ENCODE measurements at regions not wholly inside any gene's neighbourhood (a gene's known extent, or its start where the extent isn't known, plus 50 kb on each side); places are given as distances from the start of the nearest gene placed in this dataset.

GRCh38 chr5:103772248-103772647 is 209.7 kb upstream of the NUDT12 start:
- H3K4me3 Mint-ChIP-seq (ENCODE audit: unreplicated experiment): no peak overlapping the region
- no peak overlapping the region for H3K27ac Mint-ChIP-seq (ENCODE audit: unreplicated experiment)
- no peak for DNase-seq (ENCODE audit: low spot score)
- TF ChIP-seq, protein P1, sequence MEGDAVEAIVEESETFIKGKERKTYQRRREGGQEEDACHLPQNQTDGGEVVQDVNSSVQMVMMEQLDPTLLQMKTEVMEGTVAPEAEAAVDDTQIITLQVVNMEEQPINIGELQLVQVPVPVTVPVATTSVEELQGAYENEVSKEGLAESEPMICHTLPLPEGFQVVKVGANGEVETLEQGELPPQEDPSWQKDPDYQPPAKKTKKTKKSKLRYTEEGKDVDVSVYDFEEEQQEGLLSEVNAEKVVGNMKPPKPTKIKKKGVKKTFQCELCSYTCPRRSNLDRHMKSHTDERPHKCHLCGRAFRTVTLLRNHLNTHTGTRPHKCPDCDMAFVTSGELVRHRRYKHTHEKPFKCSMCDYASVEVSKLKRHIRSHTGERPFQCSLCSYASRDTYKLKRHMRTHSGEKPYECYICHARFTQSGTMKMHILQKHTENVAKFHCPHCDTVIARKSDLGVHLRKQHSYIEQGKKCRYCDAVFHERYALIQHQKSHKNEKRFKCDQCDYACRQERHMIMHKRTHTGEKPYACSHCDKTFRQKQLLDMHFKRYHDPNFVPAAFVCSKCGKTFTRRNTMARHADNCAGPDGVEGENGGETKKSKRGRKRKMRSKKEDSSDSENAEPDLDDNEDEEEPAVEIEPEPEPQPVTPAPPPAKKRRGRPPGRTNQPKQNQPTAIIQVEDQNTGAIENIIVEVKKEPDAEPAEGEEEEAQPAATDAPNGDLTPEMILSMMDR (IDR thresholded peaks at IDR 0.05; ENCODE audit: unreplicated experiment): no peak
- H3K9me3 Mint-ChIP-seq (ENCODE audit: unreplicated experiment): no peaks in the 10 kb centered on the region
- no peaks in the 10 kb centered on the region for H3K36me3 Mint-ChIP-seq (ENCODE audit: low read depth, unreplicated experiment)
- no peaks in the 10 kb centered on the region for H3K27me3 Mint-ChIP-seq (ENCODE audit: unreplicated experiment)
- no peaks in the 10 kb centered on the region for H3K4me1 Mint-ChIP-seq (ENCODE audit: unreplicated experiment)

- no peaks in the 10 kb centered on the region for H3K9me3 Mint-ChIP-seq (ENCODE audit: unreplicated experiment)
- no peak overlapping the region for H3K4me3 Mint-ChIP-seq (ENCODE audit: unreplicated experiment)
- no peak for DNase-seq (ENCODE audit: low spot score)
- H3K4me1 Mint-ChIP-seq (ENCODE audit: unreplicated experiment): no peaks in the 10 kb centered on the region
- H3K27ac Mint-ChIP-seq (ENCODE audit: unreplicated experiment): no peak overlapping the region
- no peaks in the 10 kb centered on the region for H3K27me3 Mint-ChIP-seq (ENCODE audit: unreplicated experiment)
- TF ChIP-seq, protein P1 (IDR thresholded peaks at IDR 0.05; ENCODE audit: unreplicated experiment): no peak
- H3K36me3 Mint-ChIP-seq (ENCODE audit: low read depth, unreplicated experiment): no peaks in the 10 kb centered on the region
Observed at GRCh38 chr5:103764403-103764802, 201.8 kb upstream of the NUDT12 start.

DNA sequence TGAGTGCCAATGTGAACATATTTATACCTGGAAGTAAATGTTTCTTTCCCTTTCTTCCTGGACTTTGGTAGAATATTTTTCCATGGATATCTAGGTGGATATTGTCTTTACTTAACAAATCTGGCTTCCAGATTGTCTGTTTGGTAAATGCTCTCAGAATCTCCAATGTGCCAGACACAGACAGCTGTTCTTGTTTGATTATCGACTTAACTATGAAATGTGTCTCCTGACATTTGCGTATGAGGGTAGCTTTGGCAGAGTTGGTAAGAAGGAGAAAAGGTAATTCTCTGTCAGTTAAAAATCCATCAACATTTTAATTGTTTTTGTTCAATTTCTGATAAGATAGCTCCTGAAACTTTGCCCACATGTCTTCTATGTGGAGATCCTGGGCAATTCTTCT is 196.4 kb upstream of the NUDT12 start:
- H3K4me1 Mint-ChIP-seq (ENCODE audit: unreplicated experiment): no peaks in the 10 kb centered on the region
- no peaks in the 10 kb centered on the region for H3K9me3 Mint-ChIP-seq (ENCODE audit: unreplicated experiment)
- no peak overlapping the region for H3K4me3 Mint-ChIP-seq (ENCODE audit: unreplicated experiment)
- TF ChIP-seq, protein P1 (IDR thresholded peaks at IDR 0.05; ENCODE audit: unreplicated experiment): no peak
- H3K36me3 Mint-ChIP-seq (ENCODE audit: low read depth, unreplicated experiment): no peaks in the 10 kb centered on the region
- peaks cover 1% of the 10 kb centered on the region for H3K27me3 Mint-ChIP-seq (ENCODE audit: unreplicated experiment)
- H3K27ac Mint-ChIP-seq (ENCODE audit: unreplicated experiment): no peak overlapping the region
- DNase-seq (ENCODE audit: low spot score): no peak

- TF ChIP-seq, protein P1 (IDR thresholded peaks at IDR 0.05; ENCODE audit: unreplicated experiment): no peak
- peaks cover 1% of the 10 kb centered on the region for H3K27me3 Mint-ChIP-seq (ENCODE audit: unreplicated experiment)
- no peak for DNase-seq (ENCODE audit: low spot score)
- H3K9me3 Mint-ChIP-seq (ENCODE audit: unreplicated experiment): no peaks in the 10 kb centered on the region
- no peaks in the 10 kb centered on the region for H3K36me3 Mint-ChIP-seq (ENCODE audit: low read depth, unreplicated experiment)
- H3K4me3 Mint-ChIP-seq (ENCODE audit: unreplicated experiment): no peak overlapping the region
- no peaks in the 10 kb centered on the region for H3K4me1 Mint-ChIP-seq (ENCODE audit: unreplicated experiment)
- H3K27ac Mint-ChIP-seq (ENCODE audit: unreplicated experiment): no peak overlapping the region
Observed at GRCh38 chr5:103755974-103756373, 193.4 kb upstream of the NUDT12 start.

- Mint-ChIP-seq H3K36me3 (ENCODE audit: low read depth, unreplicated experiment) (no peaks in the 10 kb centered on the region), H3K4me3 (ENCODE audit: unreplicated experiment) (no peak overlapping the region), H3K9me3 (ENCODE audit: unreplicated experiment) (no peaks in the 10 kb centered on the region), H3K4me1 (ENCODE audit: unreplicated experiment) (no peaks in the 10 kb centered on the region), H3K27me3 (ENCODE audit: unreplicated experiment) (no peaks in the 10 kb centered on the region), H3K27ac (ENCODE audit: unreplicated experiment) (no peak overlapping the region)
- DNase-seq (ENCODE audit: low spot score): no peak
- TF ChIP-seq, protein P1 (IDR thresholded peaks at IDR 0.05; ENCODE audit: unreplicated experiment): no peak
Observed at GRCh38 chr5:103745353-103746065, 182.9 kb upstream of the NUDT12 start.

Data from endothelial cell (in vitro differentiated cells).